Upper lobe of left lung (tissue), 6 donors: ENCODE measurements at regions not wholly inside any gene's neighbourhood (a gene's known extent, or its start where the extent isn't known, plus 50 kb on each side); places are given as distances from the start of the nearest gene placed in this dataset.

Experiments
- ATAC-seq, 2 donors: fragments of 200-7000 bp; cut with Tn5 transposase; one replicate each; pipeline ENCODE4 v1.9.1; 2022; ENCODE audit warnings: mild to moderate bottlenecking in 2 of 2, moderate library complexity in 2 of 2; ENCODE audit not compliant: low FRiP score in 2 of 2
- DNase-seq, 2 donors: peaks; one replicate each; pipeline ENCODE4 v3.0.0-alpha.2; 2019 to 2020
- H3K27ac ChIP-seq, 4 donors: fragments of 200-600 bp; sonication (generic); one replicate each; pipeline ENCODE4 v1.5.1; 2016 to 2019
- H3K27me3 ChIP-seq, 4 donors: fragments of 200-600 bp; sonication (generic); one replicate each; pipeline ENCODE4 v1.5.1; 2017 to 2019
- H3K36me3 ChIP-seq, 4 donors: fragments of 200-600 bp; sonication (generic); one replicate each; pipeline ENCODE4 v1.5.1; 2016 to 2019
- H3K4me1 ChIP-seq, 4 donors: fragments of 200-600 bp; sonication (generic); one replicate each; pipeline ENCODE4 v1.5.1; 2018 to 2019
- H3K4me3 ChIP-seq, 4 donors: fragments of 200-600 bp; sonication (generic); one replicate each; pipeline ENCODE4 v1.5.1; 2017 to 2019; ENCODE audit warnings: mild to moderate bottlenecking in 2 of 4, moderate library complexity in 1 of 4
- H3K9me3 ChIP-seq, 4 donors: fragments of 200-600 bp; sonication (generic); one replicate each; pipeline ENCODE4 v1.5.1; 2018 to 2019
- CTCF ChIP-seq, 6 experiments: fragments of 450-650 bp in 4 of 6; fragments of 200-600 bp in 2 of 6; sonication (generic) in 2 of 6; IDR thresholded peaks; one replicate each; pipeline ENCODE4 v1.5.1; 2016 to 2019; ENCODE audit warnings: antibody characterized with exemption in 6 of 6
- EP300 ChIP-seq, 4 donors: sonication (generic); formaldehyde crosslinking; IDR thresholded peaks; one replicate each; pipeline ENCODE4 v1.5.1; 2017; ENCODE audit warnings: antibody characterized with exemption in 4 of 4, control low read depth in 2 of 4
- POLR2A ChIP-seq, 4 donors: fragments of 450-650 bp; IDR thresholded peaks; one replicate each; pipeline ENCODE4 v1.5.1; 2016 to 2017; ENCODE audit warnings: antibody characterized with exemption in 4 of 4, mild to moderate bottlenecking in 2 of 4
- POLR2AphosphoS5 ChIP-seq, 2 donors: sonication (generic); formaldehyde crosslinking; IDR thresholded peaks; one replicate each; pipeline ENCODE4 v1.5.1; 2017; ENCODE audit warnings: antibody characterized with exemption in 2 of 2
- WGBS, 2 donors: methylation state at CpG; one replicate each; pipeline ENCODE4 v1.1.5; 2017 to 2018; 5-methylcytosine and 5-hydroxymethylcytosine counted together
- donor health status: DM: no; HTN: no; CAD: no; lungs with moderate emphysema.
- donor health status: DM: no; HTN: yes; CAD: no; lungs with severe emphysema.

- H3K27ac ChIP-seq: no peak overlapping the region
- H3K4me3 ChIP-seq: no peak overlapping the region
- ATAC-seq (no peak), DNase-seq (no peak)
- no peaks in the 10 kb centered on the region for H3K27me3 ChIP-seq
- WGBS, 2 donors: 69 to 71% methylated on average over 4 of the region's 4 CpGs
- TF ChIP-seq POLR2AphosphoS5 (IDR thresholded peaks at IDR 0.05) (no peak), POLR2A (IDR thresholded peaks at IDR 0.05) (no peak), EP300 (IDR thresholded peaks at IDR 0.05) (no peak), CTCF (IDR thresholded peaks at IDR 0.05) (no peak)
- H3K9me3 ChIP-seq: no peaks in the 10 kb centered on the region
- no peaks in the 10 kb centered on the region for H3K36me3 ChIP-seq
- H3K4me1 ChIP-seq: no peaks in the 10 kb centered on the region
Observed at GRCh38 chr13:105814902-105815250, 720.6 kb downstream of the EFNB2 start.

- no peaks in the 10 kb centered on the region for H3K36me3 ChIP-seq
- H3K4me3 ChIP-seq: no peak overlapping the region
- H3K9me3 ChIP-seq: no peaks in the 10 kb centered on the region
- no peak for DNase-seq
- ATAC-seq: no peak
- H3K27ac ChIP-seq: no peak overlapping the region
- H3K4me1 ChIP-seq: no peaks in the 10 kb centered on the region
- no peak for TF ChIP-seq EP300 (IDR thresholded peaks at IDR 0.05)
- no peak for TF ChIP-seq POLR2AphosphoS5 (IDR thresholded peaks at IDR 0.05)
- no peak for TF ChIP-seq CTCF (IDR thresholded peaks at IDR 0.05)
- no peak for TF ChIP-seq POLR2A (IDR thresholded peaks at IDR 0.05)
- H3K27me3 ChIP-seq: no peaks in the 10 kb centered on the region
- 77 to 80% methylated on average over 5 of the region's 5 CpGs for WGBS, 2 donors
Observed at GRCh38 chr13:105814219-105814901, 721.1 kb downstream of the EFNB2 start.

- no peak for ATAC-seq
- no peaks in the 10 kb centered on the region for H3K9me3 ChIP-seq
- DNase-seq: no peak
- H3K4me3 ChIP-seq: no peak overlapping the region
- WGBS, 2 donors: 37 to 38% methylated on average over 3 of the region's 3 CpGs
- H3K27ac ChIP-seq: no peak overlapping the region
- no peaks in the 10 kb centered on the region for H3K4me1 ChIP-seq
- H3K36me3 ChIP-seq: no peaks in the 10 kb centered on the region
- H3K27me3 ChIP-seq: no peaks in the 10 kb centered on the region
- TF ChIP-seq CTCF (IDR thresholded peaks at IDR 0.05): no peak
- TF ChIP-seq EP300 (IDR thresholded peaks at IDR 0.05): no peak
- no peak for TF ChIP-seq POLR2A (IDR thresholded peaks at IDR 0.05)
- TF ChIP-seq POLR2AphosphoS5 (IDR thresholded peaks at IDR 0.05): no peak
Observed at GRCh38 chr13:105806628-105806920, 728.9 kb downstream of the EFNB2 start.

GRCh38 chr13:105805892-105806627, 729.4 kb downstream of the EFNB2 start:
- no peaks in the 10 kb centered on the region for H3K9me3 ChIP-seq
- no peak for TF ChIP-seq EP300 (IDR thresholded peaks at IDR 0.05)
- no peak for TF ChIP-seq POLR2AphosphoS5 (IDR thresholded peaks at IDR 0.05)
- TF ChIP-seq POLR2A (IDR thresholded peaks at IDR 0.05): no peak
- no peak for TF ChIP-seq CTCF (IDR thresholded peaks at IDR 0.05)
- DNase-seq: no peak
- no peaks in the 10 kb centered on the region for H3K4me1 ChIP-seq
- WGBS, 2 donors: 67 to 71% methylated on average over 6 of the region's 6 CpGs
- no peaks in the 10 kb centered on the region for H3K27me3 ChIP-seq
- H3K4me3 ChIP-seq: no peak overlapping the region
- no peak for ATAC-seq
- no peaks in the 10 kb centered on the region for H3K36me3 ChIP-seq
- no peak overlapping the region for H3K27ac ChIP-seq
